Ectodermal cell (in vitro differentiated cells): ENCODE measurements at regions not wholly inside any gene's neighbourhood (a gene's known extent, or its start where the extent isn't known, plus 50 kb on each side); places are given as distances from the start of the nearest gene placed in this dataset.

Experiments used
- H3K27ac ChIP-seq: 2 replicates; pipeline ENCODE4 v1.7.0; 2013; ENCODE audit warnings: mild to moderate bottlenecking, low read depth, low read length; ENCODE audit not compliant: insufficient read depth, poor library complexity, severe bottlenecking
- H3K27me3 ChIP-seq: 2 replicates; pipeline ENCODE4 v1.7.0; 2013; ENCODE audit warnings: mild to moderate bottlenecking, low read length; ENCODE audit not compliant: insufficient read depth, control insufficient read depth, poor library complexity, severe bottlenecking
- H3K36me3 ChIP-seq: one replicate; pipeline ENCODE4 v1.7.0; 2013; ENCODE audit warnings: low read length; ENCODE audit not compliant: control insufficient read depth, insufficient read depth
- H3K4me1 ChIP-seq: one replicate; pipeline ENCODE4 v1.7.0; 2013; ENCODE audit warnings: low read length; ENCODE audit not compliant: control insufficient read depth, insufficient read depth
- H3K4me3 ChIP-seq: 2 replicates; pipeline ENCODE4 v1.7.0; 2013; ENCODE audit warnings: low read depth, low read length, control low read depth; ENCODE audit not compliant: insufficient read depth
- H3K9me3 ChIP-seq: 2 replicates; pipeline ENCODE4 v1.7.0; 2013; ENCODE audit warnings: mild to moderate bottlenecking, low read length, moderate library complexity; ENCODE audit not compliant: control insufficient read depth
- WGBS, 2 experiments: methylation state at CpG; one replicate each; pipeline ENCODE4 v1.1.7; 2013; ENCODE audit warnings: missing lambda C conversion rate in 2 of 2; 5-methylcytosine and 5-hydroxymethylcytosine counted together

GRCh38 chr12:29847246-29847645 lies 63.5 kb upstream of the TMTC1 start:
- H3K9me3 ChIP-seq: no peaks in the 10 kb centered on the region
- no peak overlapping the region for H3K4me3 ChIP-seq
- no peaks in the 10 kb centered on the region for H3K4me1 ChIP-seq
- no peak overlapping the region for H3K27ac ChIP-seq
- H3K36me3 ChIP-seq: no peaks in the 10 kb centered on the region
- WGBS, 2 experiments: 100% methylated on average over 2 of the region's 2 CpGs
- H3K27me3 ChIP-seq: no peaks in the 10 kb centered on the region

- Histone ChIP-seq H3K4me3 (no peak overlapping the region), H3K36me3 (no peaks in the 10 kb centered on the region), H3K4me1 (no peaks in the 10 kb centered on the region), H3K27ac (no peak overlapping the region), H3K9me3 (no peaks in the 10 kb centered on the region), H3K27me3 (no peaks in the 10 kb centered on the region)
- WGBS, 2 experiments: 68 to 84% methylated on average over 2 of the region's 2 CpGs
Observed at GRCh38 chr12:29844667-29845066, 60.9 kb upstream of the TMTC1 start.

GRCh38 chr12:29843036-29843435 lies 59.3 kb upstream of the TMTC1 start:
- H3K4me3 ChIP-seq: no peak overlapping the region
- no peak overlapping the region for H3K27ac ChIP-seq
- no peaks in the 10 kb centered on the region for H3K9me3 ChIP-seq
- no peaks in the 10 kb centered on the region for H3K4me1 ChIP-seq
- H3K36me3 ChIP-seq: no peaks in the 10 kb centered on the region
- no peaks in the 10 kb centered on the region for H3K27me3 ChIP-seq

GRCh38 chr12:29838768-29839167 lies 55.0 kb upstream of the TMTC1 start:
- Histone ChIP-seq H3K36me3 (no peaks in the 10 kb centered on the region), H3K9me3 (no peaks in the 10 kb centered on the region), H3K27me3 (no peaks in the 10 kb centered on the region), H3K4me1 (no peaks in the 10 kb centered on the region), H3K4me3 (no peak overlapping the region), H3K27ac (no peak overlapping the region)
- WGBS, 2 experiments: 86 to 91% methylated on average over 1 of the region's 1 CpG
